Esophagus muscularis mucosa (tissue), 4 donors: ENCODE measurements at regions not wholly inside any gene's neighbourhood (a gene's known extent, or its start where the extent isn't known, plus 50 kb on each side); places are given as distances from the start of the nearest gene placed in this dataset.
"Not testable (repeated sequence)": the region's sequence is repeated elsewhere in the genome, so short reads cannot be mapped to it uniquely, and the experiment has no call there.

ENCODE experiments used
- DNase-seq: peaks from one replicate; pipeline ENCODE4 v3.0.0-alpha.2; 2017; ENCODE audit errors: extremely low spot score
- H3K27ac ChIP-seq, 4 donors: fragments of 200-600 bp; sonication (generic); replicated peaks in 1 of 4; 1 replicate in 3 of 4; 2 replicates in 1 of 4; pipeline ENCODE4 v1.5.1; 2016 to 2019; ENCODE audit warnings: mild to moderate bottlenecking in 1 of 4
- H3K27me3 ChIP-seq, 4 donors: fragments of 200-600 bp; sonication (generic); one replicate each; pipeline versions ENCODE4 v1.5.1 to v1.6.0; 2016 to 2019
- H3K36me3 ChIP-seq, 4 donors: fragments of 200-600 bp; sonication (generic); one replicate each; pipeline ENCODE4 v1.5.1; 2016 to 2019
- H3K4me1 ChIP-seq, 4 donors: fragments of 200-600 bp; sonication (generic); one replicate each; pipeline ENCODE4 v1.5.1; 2016 to 2019
- H3K4me3 ChIP-seq, 4 donors: fragments of 200-600 bp; sonication (generic); 1 replicate in 2 of 4; 2 replicates in 2 of 4; pipeline ENCODE4 v1.5.1; 2016 to 2019; ENCODE audit warnings: mild to moderate bottlenecking in 4 of 4, moderate library complexity in 1 of 4
- H3K9me3 ChIP-seq, 4 donors: fragments of 200-600 bp; sonication (generic); 1 replicate in 3 of 4; 2 replicates in 1 of 4; pipeline ENCODE4 v1.5.1; 2016 to 2019
- EP300 ChIP-seq: sonication (generic); formaldehyde crosslinking; IDR thresholded peaks from one replicate; pipeline ENCODE4 v1.6.1; 2017; ENCODE audit warnings: antibody characterized with exemption
- POLR2A ChIP-seq: fragments of 450-650 bp; IDR thresholded peaks from one replicate; pipeline ENCODE4 v1.6.1; 2017; ENCODE audit warnings: antibody characterized with exemption, moderate library complexity, mild to moderate bottlenecking, low read depth
- POLR2AphosphoS5 ChIP-seq, 2 donors: sonication (generic); formaldehyde crosslinking; IDR thresholded peaks; one replicate each; pipeline ENCODE4 v1.6.1; 2017; ENCODE audit warnings: antibody characterized with exemption in 2 of 2
- WGBS: methylation state at CpG from one replicate; pipeline ENCODE4 v1.1.5; 2018; 5-methylcytosine and 5-hydroxymethylcytosine counted together
- intact Hi-C: fragments of 100-400 bp; cut with DNase I; formaldehyde crosslinking; loops from one replicate; pipeline ENCODE4 v1.15.1; 2023
- TF ChIP-seq, protein P1 (sequence below), 3 experiments: fragments of 200-600 bp in 2 of 3; fragments of 450-650 bp in 1 of 3; sonication (generic) in 2 of 3; IDR thresholded peaks; one replicate each; pipeline ENCODE4 v1.5.1; 2017 to 2019; ENCODE audit warnings: antibody characterized with exemption in 3 of 3, mild to moderate bottlenecking in 2 of 3, moderate library complexity in 1 of 3

GRCh38 chr2:150258781-150259307, 228.6 kb downstream of the RND3 start:
- Histone ChIP-seq H3K4me1 (peaks cover 0 to 9% (median 4%) of the 10 kb centered on the region in 4 donors), H3K27me3 (no peaks in the 10 kb centered on the region), H3K36me3 (no peaks in the 10 kb centered on the region), H3K27ac (no peak overlapping the region), H3K4me3 (no peak overlapping the region), H3K9me3 (no peaks in the 10 kb centered on the region)
- 89% methylated on average over 8 of the region's 8 CpGs for WGBS
- no peak for DNase-seq
- no peak for TF ChIP-seq POLR2A
- TF ChIP-seq EP300: no peak
- TF ChIP-seq, protein P1, sequence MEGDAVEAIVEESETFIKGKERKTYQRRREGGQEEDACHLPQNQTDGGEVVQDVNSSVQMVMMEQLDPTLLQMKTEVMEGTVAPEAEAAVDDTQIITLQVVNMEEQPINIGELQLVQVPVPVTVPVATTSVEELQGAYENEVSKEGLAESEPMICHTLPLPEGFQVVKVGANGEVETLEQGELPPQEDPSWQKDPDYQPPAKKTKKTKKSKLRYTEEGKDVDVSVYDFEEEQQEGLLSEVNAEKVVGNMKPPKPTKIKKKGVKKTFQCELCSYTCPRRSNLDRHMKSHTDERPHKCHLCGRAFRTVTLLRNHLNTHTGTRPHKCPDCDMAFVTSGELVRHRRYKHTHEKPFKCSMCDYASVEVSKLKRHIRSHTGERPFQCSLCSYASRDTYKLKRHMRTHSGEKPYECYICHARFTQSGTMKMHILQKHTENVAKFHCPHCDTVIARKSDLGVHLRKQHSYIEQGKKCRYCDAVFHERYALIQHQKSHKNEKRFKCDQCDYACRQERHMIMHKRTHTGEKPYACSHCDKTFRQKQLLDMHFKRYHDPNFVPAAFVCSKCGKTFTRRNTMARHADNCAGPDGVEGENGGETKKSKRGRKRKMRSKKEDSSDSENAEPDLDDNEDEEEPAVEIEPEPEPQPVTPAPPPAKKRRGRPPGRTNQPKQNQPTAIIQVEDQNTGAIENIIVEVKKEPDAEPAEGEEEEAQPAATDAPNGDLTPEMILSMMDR (IDR thresholded peaks at IDR 0.05): no peak
- TF ChIP-seq POLR2AphosphoS5 (IDR thresholded peaks at IDR 0.05): no peak
- intact Hi-C loops: no loop called here

GRCh38 chr2:150256736-150257135, 230.7 kb downstream of the RND3 start:
- TF ChIP-seq POLR2AphosphoS5 (IDR thresholded peaks at IDR 0.05) (no peak), EP300 (no peak), POLR2A (no peak)
- TF ChIP-seq, protein P1 (IDR thresholded peaks at IDR 0.05): no peak
- intact Hi-C loops: no loop called here
- H3K27me3 ChIP-seq: no peaks in the 10 kb centered on the region
- H3K4me1 ChIP-seq: peaks cover 0 to 9% (median 4%) of the 10 kb centered on the region in 4 donors
- H3K27ac ChIP-seq: no peak overlapping the region
- H3K4me3 ChIP-seq: no peak overlapping the region
- H3K36me3 ChIP-seq: no peaks in the 10 kb centered on the region
- 74% methylated on average over 3 of the region's 3 CpGs for WGBS
- DNase-seq: no peak
- no peaks in the 10 kb centered on the region for H3K9me3 ChIP-seq

- DNase-seq: no peak
- peaks cover 0 to 9% (median 4%) of the 10 kb centered on the region in 4 donors for H3K4me1 ChIP-seq
- H3K36me3 ChIP-seq: no peaks in the 10 kb centered on the region
- no peak overlapping the region for H3K4me3 ChIP-seq
- intact Hi-C loops: no loop called here
- H3K27me3 ChIP-seq: no peaks in the 10 kb centered on the region
- TF ChIP-seq EP300: no peak
- TF ChIP-seq, protein P1 (IDR thresholded peaks at IDR 0.05): no peak
- TF ChIP-seq POLR2A: no peak
- no peak for TF ChIP-seq POLR2AphosphoS5 (IDR thresholded peaks at IDR 0.05)
- H3K9me3 ChIP-seq: no peaks in the 10 kb centered on the region
- H3K27ac ChIP-seq: no peak overlapping the region
Measured at GRCh38 chr2:150255528-150255927, 231.9 kb downstream of the RND3 start.

DNA sequence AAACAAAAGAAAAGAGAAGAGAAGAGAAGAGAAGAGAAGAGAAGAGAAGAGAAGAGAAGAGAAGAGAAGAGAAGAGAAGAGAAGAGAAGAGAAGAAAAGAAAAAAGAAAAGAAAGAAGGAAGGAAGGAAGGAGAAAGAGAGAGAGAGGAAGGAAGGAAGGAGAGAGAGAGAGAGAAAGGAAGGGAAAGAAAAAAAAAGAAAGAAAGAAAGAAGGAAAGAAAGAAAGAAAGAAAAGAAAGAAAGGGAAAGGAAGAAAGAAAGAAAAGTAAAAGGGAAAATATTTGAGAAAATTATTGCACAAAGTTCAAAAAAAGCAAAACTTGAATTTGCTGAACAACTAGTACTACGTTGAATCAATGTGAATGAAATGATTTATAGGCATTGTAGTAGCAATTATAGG, 237.7 kb downstream of the RND3 start:
- H3K27ac ChIP-seq, intact Hi-C loops, H3K36me3 ChIP-seq, H3K27me3 ChIP-seq, H3K4me3 ChIP-seq, H3K4me1 ChIP-seq, DNase-seq, H3K9me3 ChIP-seq: not testable (repeated sequence)
- 91% methylated on average over 1 of the region's 1 CpG for WGBS

DNA sequence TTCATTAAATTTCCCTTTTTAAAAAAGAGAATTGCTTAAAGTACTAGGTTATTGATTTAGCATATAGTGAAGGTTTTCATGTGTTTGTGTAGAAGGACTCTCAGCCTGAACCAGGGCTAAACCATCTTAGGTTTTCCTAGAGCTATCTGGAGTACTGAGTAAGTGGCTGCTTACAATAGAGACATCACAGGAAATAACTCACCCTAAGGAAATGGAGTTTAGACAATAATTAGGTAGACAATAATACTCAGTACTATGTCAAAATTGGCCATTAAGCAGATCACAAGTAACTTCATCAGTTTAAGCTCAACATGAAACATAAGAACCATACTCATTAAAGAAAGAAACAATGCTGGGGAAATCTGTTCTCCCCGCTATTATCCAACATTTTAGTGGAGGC, 240.0 kb downstream of the RND3 start:
- Histone ChIP-seq H3K27me3 (no peaks in the 10 kb centered on the region), H3K4me1 (no peaks in the 10 kb centered on the region), H3K9me3 (no peaks in the 10 kb centered on the region), H3K27ac (no peak overlapping the region), H3K36me3 (no peaks in the 10 kb centered on the region), H3K4me3 (no peak overlapping the region)
- 100% methylated on average over 1 of the region's 1 CpG for WGBS
- intact Hi-C loops: no loop called here
- TF ChIP-seq POLR2A: no peak
- no peak for TF ChIP-seq POLR2AphosphoS5 (IDR thresholded peaks at IDR 0.05)
- TF ChIP-seq, protein P1 (IDR thresholded peaks at IDR 0.05): no peak
- TF ChIP-seq EP300: no peak
- no peak for DNase-seq
